Neural cell (in vitro differentiated cells): ENCODE measurements at regions not wholly inside any gene's neighbourhood (a gene's known extent, or its start where the extent isn't known, plus 50 kb on each side); places are given as distances from the start of the nearest gene placed in this dataset.

ENCODE experiments used
- H2AFZ ChIP-seq: fragments of 200-600, 300-800 bp; sonication (generic), shearing (Covaris generic); 2 replicates; pipeline ENCODE4 v1.6.0; 2014; ENCODE audit warnings: low read depth, mild to moderate bottlenecking, antibody characterized with exemption, low read length, moderate library complexity
- H3F3A ChIP-seq: fragments of 200-600 bp; shearing (Covaris generic); 2 replicates; pipeline ENCODE4 v1.6.1; 2016; ENCODE audit warnings: mild to moderate bottlenecking, moderate library complexity, mixed read lengths, antibody characterized with exemption, low read length; ENCODE audit not compliant: insufficient read depth, poor library complexity, severe bottlenecking
- H3K27ac ChIP-seq: fragments of 200-600, 300-800 bp; sonication (generic), shearing (Covaris generic); 2 replicates; pipeline ENCODE4 v1.5.1; 2014; ENCODE audit warnings: mild to moderate bottlenecking, low read length, moderate library complexity
- H3K27me3 ChIP-seq: fragments of 300-800, 200-600 bp; sonication (generic), shearing (Covaris generic); 2 replicates; pipeline ENCODE4 v1.6.0; 2014; ENCODE audit warnings: mild to moderate bottlenecking, low read depth, low read length, moderate library complexity; ENCODE audit not compliant: insufficient read depth
- H3K36me3 ChIP-seq: fragments of 300-800, 200-600 bp; sonication (generic), shearing (Covaris generic); 2 replicates; pipeline ENCODE4 v1.5.1; 2014; ENCODE audit warnings: mild to moderate bottlenecking, antibody characterized with exemption, low read length, moderate library complexity; ENCODE audit not compliant: insufficient read depth
- H3K4me2 ChIP-seq: fragments of 300-800, 200-600 bp; sonication (generic), shearing (Covaris generic); 2 replicates; pipeline ENCODE4 v1.6.0; 2014; ENCODE audit warnings: mild to moderate bottlenecking, low read length
- H3K4me3 ChIP-seq: fragments of 300-800, 200-600 bp; sonication (generic), shearing (Covaris generic); 2 replicates; pipeline ENCODE4 v1.5.1; 2014; ENCODE audit warnings: mild to moderate bottlenecking, low read length, moderate library complexity
- H3K79me2 ChIP-seq: fragments of 200-600 bp; shearing (Covaris generic); replicated peaks from 2 replicates; pipeline ENCODE4 v1.6.0; 2014; ENCODE audit warnings: mild to moderate bottlenecking, low read length, moderate library complexity; ENCODE audit not compliant: insufficient read depth
- H3K9ac ChIP-seq: fragments of 300-800, 200-600 bp; sonication (generic), shearing (Covaris generic); 2 replicates; pipeline ENCODE4 v1.6.1; 2016; ENCODE audit warnings: mild to moderate bottlenecking, low read length, mixed read lengths
- H3K9me2 ChIP-seq: fragments of 200-600 bp; shearing (Covaris generic); 2 replicates; pipeline ENCODE4 v1.6.1; 2016; ENCODE audit warnings: mild to moderate bottlenecking, low read length, mixed read lengths; ENCODE audit not compliant: insufficient read depth
- H3K9me3 ChIP-seq: fragments of 200-600, 300-800 bp; sonication (generic), shearing (Covaris generic); 2 replicates; pipeline ENCODE4 v1.6.1; 2016; ENCODE audit warnings: mild to moderate bottlenecking, mixed run types, low read length, moderate library complexity, mixed read lengths
- H4K20me1 ChIP-seq: fragments of 200-600 bp; shearing (Covaris generic); 2 replicates; pipeline ENCODE4 v1.6.1; 2016; ENCODE audit warnings: mild to moderate bottlenecking, mixed run types; ENCODE audit not compliant: insufficient read depth
- EP300 ChIP-seq: fragments of 450-650 bp; conservative IDR thresholded peaks from 2 replicates; pipeline ENCODE4 v1.6.1; 2014; ENCODE audit warnings: antibody characterized with exemption, mild to moderate bottlenecking, moderate library complexity; ENCODE audit not compliant: poor library complexity, severe bottlenecking
- EZH2 ChIP-seq: fragments of 200-600, 300-800 bp; shearing (Covaris generic), sonication (generic); IDR thresholded peaks from 2 replicates; pipeline ENCODE4 v1.6.1; 2014; ENCODE audit warnings: antibody characterized with exemption, low read length, borderline replicate concordance, mild to moderate bottlenecking; ENCODE audit not compliant: insufficient read depth, poor library complexity, severe bottlenecking
- MXI1 ChIP-seq: fragments of 450-650 bp; conservative IDR thresholded peaks from 2 replicates; pipeline ENCODE4 v1.6.1; 2014; ENCODE audit warnings: antibody characterized with exemption, mild to moderate bottlenecking; ENCODE audit not compliant: poor library complexity, severe bottlenecking
- POLR2AphosphoS5 ChIP-seq: IDR thresholded peaks from 2 replicates; pipeline ENCODE4 v1.6.1; 2012
- RAD21 ChIP-seq: fragments of 450-650 bp; conservative IDR thresholded peaks from 2 replicates; pipeline ENCODE4 v1.6.1; 2014; ENCODE audit warnings: antibody characterized with exemption, mild to moderate bottlenecking, moderate library complexity
- REST ChIP-seq: IDR thresholded peaks from 2 replicates; pipeline ENCODE4 v1.6.1; 2012; ENCODE audit warnings: borderline replicate concordance
- SMC3 ChIP-seq: fragments of 450-650 bp; conservative IDR thresholded peaks from 2 replicates; pipeline ENCODE4 v1.6.1; 2014; ENCODE audit warnings: antibody characterized with exemption, mild to moderate bottlenecking, moderate library complexity; ENCODE audit not compliant: poor library complexity
- TAF1 ChIP-seq: IDR thresholded peaks from 2 replicates; pipeline ENCODE4 v1.6.1; 2012; ENCODE audit warnings: low read depth
- TF ChIP-seq, protein P1 (sequence below): fragments of 450-650 bp; IDR thresholded peaks from 2 replicates; pipeline ENCODE4 v1.5.1; 2014; ENCODE audit warnings: antibody characterized with exemption, mild to moderate bottlenecking, moderate library complexity; ENCODE audit not compliant: poor library complexity, severe bottlenecking

DNA sequence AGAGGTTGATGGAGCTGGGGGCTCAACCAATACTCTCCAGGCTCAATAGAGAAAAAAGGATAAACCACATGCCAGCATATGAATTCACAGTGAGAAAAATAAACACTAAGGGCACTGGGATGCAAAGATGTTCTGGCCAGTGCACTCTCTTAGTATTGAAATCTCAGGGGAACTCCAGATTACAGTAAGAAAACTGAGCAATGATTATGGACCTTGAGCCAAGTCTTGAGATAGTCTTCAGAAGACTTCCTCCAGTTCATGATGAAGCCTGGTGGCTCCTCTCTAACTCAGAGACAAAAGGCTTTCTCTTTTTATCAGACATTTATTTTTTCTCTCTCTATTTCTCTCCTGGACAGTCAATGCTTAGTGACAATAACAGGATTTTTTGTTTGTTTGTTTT is 139.8 kb upstream of the SPEF2 start:
- Histone ChIP-seq H3K36me3 (no peaks in the 10 kb centered on the region), H3K4me3 (no peak overlapping the region), H3K9me2 (no peaks in the 10 kb centered on the region), H3K27me3 (no peaks in the 10 kb centered on the region), H3K79me2 (no peaks in the 10 kb centered on the region), H3K9ac (no peak overlapping the region), H3F3A (no peaks in the 10 kb centered on the region), H3K4me2 (no peak overlapping the region), H3K27ac (no peak overlapping the region), H3K9me3 (no peaks in the 10 kb centered on the region), H2AFZ (no peak overlapping the region), H4K20me1 (no peaks in the 10 kb centered on the region)
- TF ChIP-seq TAF1 (no peak), POLR2AphosphoS5 (no peak), REST (no peak)

- H3K79me2 ChIP-seq, result no peaks in the 10 kb centered on the region
- H3K4me3 ChIP-seq, result no peak overlapping the region
- H3K4me2 ChIP-seq, result no peak overlapping the region
- H2AFZ ChIP-seq, result no peak overlapping the region
- no peaks in the 10 kb centered on the region for H4K20me1 ChIP-seq
- H3K27ac ChIP-seq, result no peak overlapping the region
- no peaks in the 10 kb centered on the region for H3K9me2 ChIP-seq
- H3K27me3 ChIP-seq, result no peaks in the 10 kb centered on the region
- TF ChIP-seq REST (no peak), MXI1 (no peak), SMC3 (no peak), TAF1 (no peak), EZH2 (no peak), RAD21 (no peak), EP300 (no peak), POLR2AphosphoS5 (no peak)
- TF ChIP-seq, protein P1, sequence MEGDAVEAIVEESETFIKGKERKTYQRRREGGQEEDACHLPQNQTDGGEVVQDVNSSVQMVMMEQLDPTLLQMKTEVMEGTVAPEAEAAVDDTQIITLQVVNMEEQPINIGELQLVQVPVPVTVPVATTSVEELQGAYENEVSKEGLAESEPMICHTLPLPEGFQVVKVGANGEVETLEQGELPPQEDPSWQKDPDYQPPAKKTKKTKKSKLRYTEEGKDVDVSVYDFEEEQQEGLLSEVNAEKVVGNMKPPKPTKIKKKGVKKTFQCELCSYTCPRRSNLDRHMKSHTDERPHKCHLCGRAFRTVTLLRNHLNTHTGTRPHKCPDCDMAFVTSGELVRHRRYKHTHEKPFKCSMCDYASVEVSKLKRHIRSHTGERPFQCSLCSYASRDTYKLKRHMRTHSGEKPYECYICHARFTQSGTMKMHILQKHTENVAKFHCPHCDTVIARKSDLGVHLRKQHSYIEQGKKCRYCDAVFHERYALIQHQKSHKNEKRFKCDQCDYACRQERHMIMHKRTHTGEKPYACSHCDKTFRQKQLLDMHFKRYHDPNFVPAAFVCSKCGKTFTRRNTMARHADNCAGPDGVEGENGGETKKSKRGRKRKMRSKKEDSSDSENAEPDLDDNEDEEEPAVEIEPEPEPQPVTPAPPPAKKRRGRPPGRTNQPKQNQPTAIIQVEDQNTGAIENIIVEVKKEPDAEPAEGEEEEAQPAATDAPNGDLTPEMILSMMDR, result no peak
- H3K9me3 ChIP-seq, result no peaks in the 10 kb centered on the region
- no peaks in the 10 kb centered on the region for H3F3A ChIP-seq
- no peak overlapping the region for H3K9ac ChIP-seq
- H3K36me3 ChIP-seq, result no peaks in the 10 kb centered on the region
These were observed 140.3 kb upstream of the SPEF2 start for GRCh38 chr5:35477321-35477720.
